SJSA1 (cell line): ENCODE measurements at regions not wholly inside any gene's neighbourhood (a gene's known extent, or its start where the extent isn't known, plus 50 kb on each side); places are given as distances from the start of the nearest gene placed in this dataset.

ENCODE experiments used
- DNase-seq, 2 experiments: peaks; one replicate each; pipeline ENCODE4 v3.0.0-alpha.2; 2015 to 2020; ENCODE audit warnings: low spot score in 2 of 2, low read depth in 1 of 2
- H3K27ac ChIP-seq: fragments of 250-450 bp; sonication (Bioruptor Pico); 2 replicates; pipeline ENCODE4 v1.5.1; 2020; ENCODE audit warnings: mild to moderate bottlenecking, moderate library complexity
- H3K27me3 ChIP-seq: fragments of 250-450 bp; sonication (Bioruptor Pico); replicated peaks from 2 replicates; pipeline ENCODE4 v1.5.1; 2020; ENCODE audit warnings: mild to moderate bottlenecking, moderate library complexity
- H3K36me3 ChIP-seq: fragments of 250-450 bp; sonication (Bioruptor Pico); 2 replicates; pipeline ENCODE4 v1.5.1; 2020; ENCODE audit warnings: mild to moderate bottlenecking
- H3K4me1 ChIP-seq: fragments of 250-450 bp; sonication (Bioruptor Pico); replicated peaks from 2 replicates; pipeline ENCODE4 v1.6.1; 2021; ENCODE audit warnings: mild to moderate bottlenecking
- H3K4me3 ChIP-seq: fragments of 250-450 bp; sonication (Bioruptor Pico); 2 replicates; pipeline ENCODE4 v1.5.1; 2020; ENCODE audit warnings: mild to moderate bottlenecking
- H3K9me3 ChIP-seq: fragments of 250-450 bp; sonication (Bioruptor Pico); replicated peaks from 2 replicates; pipeline ENCODE4 v1.5.1; 2020; ENCODE audit warnings: mild to moderate bottlenecking

GRCh38 chr5:124658867-124659557, 87.4 kb downstream of the ZNF608 start:
- H3K9me3 ChIP-seq: no peaks in the 10 kb centered on the region
- peak overlapping the region; percentile 92 for H3K27ac ChIP-seq
- no peaks in the 10 kb centered on the region for H3K27me3 ChIP-seq
- no peaks in the 10 kb centered on the region for H3K36me3 ChIP-seq
- DNase-seq: no peak
- H3K4me3 ChIP-seq: no peak overlapping the region
- peaks cover 85% of the 10 kb centered on the region for H3K4me1 ChIP-seq

GRCh38 chr5:124655921-124656511, 90.4 kb downstream of the ZNF608 start:
- no peaks in the 10 kb centered on the region for H3K27me3 ChIP-seq
- H3K27ac ChIP-seq: peak overlapping the region; percentile 42
- peaks cover 83% of the 10 kb centered on the region for H3K4me1 ChIP-seq
- H3K36me3 ChIP-seq: no peaks in the 10 kb centered on the region
- H3K4me3 ChIP-seq: no peak overlapping the region
- no peaks in the 10 kb centered on the region for H3K9me3 ChIP-seq
- DNase-seq: peak; percentile 70 to 86

- no peak overlapping the region for H3K4me3 ChIP-seq
- H3K27me3 ChIP-seq: no peaks in the 10 kb centered on the region
- H3K9me3 ChIP-seq: no peaks in the 10 kb centered on the region
- peaks cover 83% of the 10 kb centered on the region for H3K4me1 ChIP-seq
- H3K27ac ChIP-seq: peak overlapping the region; percentile 25
- no peaks in the 10 kb centered on the region for H3K36me3 ChIP-seq
- no peak for DNase-seq
Observed at GRCh38 chr5:124655251-124655917, 91.1 kb downstream of the ZNF608 start.

DNA sequence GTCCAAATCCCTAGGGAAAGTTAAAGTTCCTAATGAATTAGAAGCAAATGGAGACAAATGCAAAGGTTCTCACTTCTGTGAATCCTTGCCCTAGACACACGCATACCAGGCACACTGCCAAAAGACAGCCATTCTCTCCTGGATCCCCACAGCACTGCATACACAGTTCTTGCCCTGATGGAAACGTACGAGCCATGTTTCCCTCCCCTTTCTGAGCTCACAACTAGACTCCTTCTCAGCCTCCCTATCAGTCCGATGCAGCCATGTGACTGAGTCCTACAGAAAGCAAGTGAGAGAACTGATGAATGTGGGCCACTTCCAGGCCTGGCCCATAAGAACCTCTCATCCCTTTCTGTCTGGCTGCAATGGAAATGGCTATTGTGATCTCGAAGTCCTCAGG, 92.0 kb downstream of the ZNF608 start:
- H3K9me3 ChIP-seq: no peaks in the 10 kb centered on the region
- no peak for DNase-seq
- H3K4me3 ChIP-seq: no peak overlapping the region
- no peaks in the 10 kb centered on the region for H3K36me3 ChIP-seq
- peaks cover 83% of the 10 kb centered on the region for H3K4me1 ChIP-seq
- no peaks in the 10 kb centered on the region for H3K27me3 ChIP-seq
- H3K27ac ChIP-seq: no peak overlapping the region

- H3K27ac ChIP-seq: no peak overlapping the region
- H3K4me3 ChIP-seq: no peak overlapping the region
- no peaks in the 10 kb centered on the region for H3K36me3 ChIP-seq
- DNase-seq: no peak
- H3K4me1 ChIP-seq: peaks cover 82% of the 10 kb centered on the region
- no peaks in the 10 kb centered on the region for H3K9me3 ChIP-seq
- no peaks in the 10 kb centered on the region for H3K27me3 ChIP-seq
Observed at GRCh38 chr5:124653666-124654065, 92.8 kb downstream of the ZNF608 start.

- H3K4me3 ChIP-seq: no peak overlapping the region
- H3K9me3 ChIP-seq: no peaks in the 10 kb centered on the region
- no peaks in the 10 kb centered on the region for H3K27me3 ChIP-seq
- H3K4me1 ChIP-seq: peaks cover 77% of the 10 kb centered on the region
- H3K36me3 ChIP-seq: 0 out of 2 replicates have a peak, but pooled peaks cover 3% of the 10 kb centered on the region
- peak overlapping the region; percentile 30 for H3K27ac ChIP-seq
- peak in 1 of 2 experiments; percentile 59 for DNase-seq
Observed at GRCh38 chr5:124652892-124653441, 93.5 kb downstream of the ZNF608 start.

DNA sequence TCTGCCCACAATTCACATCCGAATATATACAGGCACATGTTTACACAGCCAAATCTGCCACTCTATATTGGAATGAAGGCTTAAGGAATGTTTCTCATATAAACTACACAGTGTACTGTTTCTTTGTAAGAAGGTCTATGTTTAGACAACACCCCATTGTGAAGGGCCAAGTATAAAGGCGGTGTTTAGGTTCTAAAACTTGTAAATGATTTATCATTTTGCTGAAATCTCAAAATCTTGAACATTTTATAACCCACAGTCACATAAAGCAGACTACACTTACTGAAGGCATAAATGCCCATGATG, 94.0 kb downstream of the ZNF608 start:
- H3K27ac ChIP-seq: peak overlapping the region; percentile 30
- peaks cover 77% of the 10 kb centered on the region for H3K4me1 ChIP-seq
- H3K9me3 ChIP-seq: no peaks in the 10 kb centered on the region
- 0 out of 2 replicates have a peak, but pooled peaks cover 3% of the 10 kb centered on the region for H3K36me3 ChIP-seq
- no peak overlapping the region for H3K4me3 ChIP-seq
- no peaks in the 10 kb centered on the region for H3K27me3 ChIP-seq
- DNase-seq: peak in 1 of 2 experiments; percentile 84

- peak overlapping the region; percentile 47 for H3K4me3 ChIP-seq
- H3K27ac ChIP-seq: peak overlapping the region; percentile 30
- peaks cover 75% of the 10 kb centered on the region for H3K4me1 ChIP-seq
- no peaks in the 10 kb centered on the region for H3K9me3 ChIP-seq
- DNase-seq: peak in 1 of 2 experiments; percentile 89
- H3K27me3 ChIP-seq: no peaks in the 10 kb centered on the region
- 0 out of 2 replicates have a peak, but pooled peaks cover 3% of the 10 kb centered on the region for H3K36me3 ChIP-seq
Observed at GRCh38 chr5:124651663-124652513, 94.6 kb downstream of the ZNF608 start.

GRCh38 chr5:124650951-124651662, 95.3 kb downstream of the ZNF608 start:
- peaks cover 68% of the 10 kb centered on the region for H3K4me1 ChIP-seq
- H3K36me3 ChIP-seq: 0 out of 2 replicates have a peak, but pooled peaks cover 3% of the 10 kb centered on the region
- no peaks in the 10 kb centered on the region for H3K9me3 ChIP-seq
- H3K27ac ChIP-seq: peak overlapping the region; percentile 63
- no peaks in the 10 kb centered on the region for H3K27me3 ChIP-seq
- peak; percentile 66 to 94 for DNase-seq
- peak overlapping the region; percentile 47 for H3K4me3 ChIP-seq

- Histone ChIP-seq H3K27me3 (no peaks in the 10 kb centered on the region), H3K27ac (peak overlapping the region; percentile 63), H3K9me3 (no peaks in the 10 kb centered on the region), H3K36me3 (0 out of 2 replicates have a peak, but pooled peaks cover 3% of the 10 kb centered on the region), H3K4me3 (peak overlapping the region; percentile 8), H3K4me1 (peaks cover 58% of the 10 kb centered on the region)
- no peak for DNase-seq
Observed at GRCh38 chr5:124650147-124650561, 96.3 kb downstream of the ZNF608 start.

- H3K4me3 ChIP-seq: peak overlapping the region; percentile 8
- peak; percentile 91 for DNase-seq
- H3K27me3 ChIP-seq: no peaks in the 10 kb centered on the region
- H3K9me3 ChIP-seq: no peaks in the 10 kb centered on the region
- H3K4me1 ChIP-seq: peaks cover 53% of the 10 kb centered on the region
- H3K36me3 ChIP-seq: 0 out of 2 replicates have a peak, but pooled peaks cover 3% of the 10 kb centered on the region
- peak overlapping the region; percentile 63 for H3K27ac ChIP-seq
Observed at GRCh38 chr5:124649491-124650146, 96.8 kb downstream of the ZNF608 start.

DNA sequence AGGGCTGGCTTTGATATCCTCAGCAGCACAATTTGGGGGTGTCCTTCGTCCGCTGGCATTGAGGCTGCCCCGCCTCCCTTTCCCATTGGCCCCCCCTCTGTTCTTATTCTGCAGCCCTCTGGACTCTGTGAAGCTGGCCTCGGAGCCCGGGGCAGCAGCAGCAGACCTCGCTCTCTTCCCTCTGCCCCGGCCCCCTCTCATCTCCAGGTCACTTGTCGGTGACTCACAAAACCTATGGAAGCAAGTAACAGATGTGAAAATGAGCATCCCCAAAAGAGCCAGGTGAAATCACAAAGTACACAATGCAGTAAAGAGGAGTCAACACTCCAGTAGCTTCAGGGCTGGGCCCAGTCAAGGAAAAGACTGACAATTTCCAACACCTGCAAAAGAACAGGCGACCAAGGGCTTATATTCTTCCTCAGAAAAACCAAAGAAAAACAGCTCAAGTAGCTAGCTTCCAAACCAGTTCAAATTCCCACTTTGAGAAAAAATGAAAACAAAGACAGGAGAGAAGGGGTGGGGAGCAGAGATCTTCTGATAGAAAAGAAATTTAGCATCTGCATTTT, 97.5 kb downstream of the ZNF608 start:
- Histone ChIP-seq H3K4me1 (peaks cover 53% of the 10 kb centered on the region), H3K27ac (peak overlapping the region; percentile 63)

More for the DNA sequence above, 97.5 kb downstream of the ZNF608 start:
- no peak for DNase-seq
- Histone ChIP-seq H3K27me3 (no peaks in the 10 kb centered on the region), H3K36me3 (0 out of 2 replicates have a peak, but pooled peaks cover 3% of the 10 kb centered on the region), H3K9me3 (no peaks in the 10 kb centered on the region), H3K4me3 (no peak overlapping the region)
